ENCODE measurements at regions not wholly inside any gene's neighbourhood (a gene's known extent, or its start where the extent isn't known, plus 50 kb on each side); places are given as distances from the start of the nearest gene placed in this dataset.

- no peak overlapping the region for H2AFZ ChIP-seq (ENCODE audit: low read depth)
- H3K9ac ChIP-seq: no peak overlapping the region
- no peaks in the 10 kb centered on the region for H4K20me1 ChIP-seq (ENCODE audit: insufficient read depth)
- H3K4me2 ChIP-seq: no peak overlapping the region
- H3K27me3 ChIP-seq (ENCODE audit: insufficient read depth, low read depth): no peaks in the 10 kb centered on the region
- H3K36me3 ChIP-seq (ENCODE audit: insufficient read depth): no peaks in the 10 kb centered on the region
- H3K4me3 ChIP-seq (IDR thresholded peaks at IDR 0.05; ENCODE audit: insufficient read depth, low read depth, low read length): no peak overlapping the region
- no peaks in the 10 kb centered on the region for H3K4me1 ChIP-seq (ENCODE audit: low read depth, poor library complexity, severe bottlenecking)
- TF ChIP-seq CTCF (conservative IDR thresholded peaks at IDR 0.05; ENCODE audit: low read depth, low read length): no peak
- no peaks in the 10 kb centered on the region for H3K79me2 ChIP-seq (ENCODE audit: insufficient read depth, low read depth)
- H3K27ac ChIP-seq: no peak overlapping the region
These were observed 185.8 kb upstream of the TMEM106B start for GRCh38 chr7:12025246-12025645.

- Histone ChIP-seq H3K36me3 (ENCODE audit: insufficient read depth) (no peaks in the 10 kb centered on the region), H4K20me1 (ENCODE audit: insufficient read depth) (no peaks in the 10 kb centered on the region), H2AFZ (ENCODE audit: low read depth) (no peak overlapping the region), H3K9ac (no peak overlapping the region), H3K27me3 (ENCODE audit: insufficient read depth, low read depth) (no peaks in the 10 kb centered on the region), H3K27ac (no peak overlapping the region), H3K79me2 (ENCODE audit: insufficient read depth, low read depth) (no peaks in the 10 kb centered on the region), H3K4me3 (IDR thresholded peaks at IDR 0.05; ENCODE audit: insufficient read depth, low read depth, low read length) (no peak overlapping the region), H3K4me2 (no peak overlapping the region), H3K4me1 (ENCODE audit: low read depth, poor library complexity, severe bottlenecking) (no peaks in the 10 kb centered on the region)
- TF ChIP-seq CTCF (conservative IDR thresholded peaks at IDR 0.05; ENCODE audit: low read depth, low read length): no peak
These were observed 182.6 kb upstream of the TMEM106B start for GRCh38 chr7:12028508-12028907.

GRCh38 chr7:12030116-12030515 is 181.0 kb upstream of the TMEM106B start:
- TF ChIP-seq CTCF (conservative IDR thresholded peaks at IDR 0.05; ENCODE audit: low read depth, low read length): no peak

GRCh38 chr7:12031186-12031585 is 179.9 kb upstream of the TMEM106B start:
- H3K9ac ChIP-seq: no peak overlapping the region
- H3K79me2 ChIP-seq (ENCODE audit: insufficient read depth, low read depth): no peaks in the 10 kb centered on the region
- no peak for TF ChIP-seq CTCF (conservative IDR thresholded peaks at IDR 0.05; ENCODE audit: low read depth, low read length)
- no peak overlapping the region for H2AFZ ChIP-seq (ENCODE audit: low read depth)
- H3K4me3 ChIP-seq (IDR thresholded peaks at IDR 0.05; ENCODE audit: insufficient read depth, low read depth, low read length): no peak overlapping the region
- H3K27me3 ChIP-seq (ENCODE audit: insufficient read depth, low read depth): no peaks in the 10 kb centered on the region
- no peak overlapping the region for H3K27ac ChIP-seq
- no peak overlapping the region for H3K4me2 ChIP-seq
- H3K4me1 ChIP-seq (ENCODE audit: low read depth, poor library complexity, severe bottlenecking): no peaks in the 10 kb centered on the region
- H4K20me1 ChIP-seq (ENCODE audit: insufficient read depth): no peaks in the 10 kb centered on the region
- no peaks in the 10 kb centered on the region for H3K36me3 ChIP-seq (ENCODE audit: insufficient read depth)

More at GRCh38 chr7:12030116-12030515, 181.0 kb upstream of the TMEM106B start:
- no peak overlapping the region for H3K9ac ChIP-seq
- H3K79me2 ChIP-seq (ENCODE audit: insufficient read depth, low read depth): no peaks in the 10 kb centered on the region
- H4K20me1 ChIP-seq (ENCODE audit: insufficient read depth): no peaks in the 10 kb centered on the region
- H3K27me3 ChIP-seq (ENCODE audit: insufficient read depth, low read depth): no peaks in the 10 kb centered on the region
- H3K36me3 ChIP-seq (ENCODE audit: insufficient read depth): no peaks in the 10 kb centered on the region
- H3K27ac ChIP-seq: no peak overlapping the region
- H3K4me2 ChIP-seq: no peak overlapping the region
- no peak overlapping the region for H3K4me3 ChIP-seq (IDR thresholded peaks at IDR 0.05; ENCODE audit: insufficient read depth, low read depth, low read length)
- no peak overlapping the region for H2AFZ ChIP-seq (ENCODE audit: low read depth)
- no peaks in the 10 kb centered on the region for H3K4me1 ChIP-seq (ENCODE audit: low read depth, poor library complexity, severe bottlenecking)

Data from KMS-11 (cell line).